ENCODE measurements at regions not wholly inside any gene's neighbourhood (a gene's known extent, or its start where the extent isn't known, plus 50 kb on each side); places are given as distances from the start of the nearest gene placed in this dataset.

- H3K36me3 ChIP-seq (ENCODE audit: control insufficient read depth in 4 of 4, insufficient read depth in 4 of 4, low read length in 4 of 4) = no peaks in the 10 kb centered on the region
- TF ChIP-seq, protein P1, sequence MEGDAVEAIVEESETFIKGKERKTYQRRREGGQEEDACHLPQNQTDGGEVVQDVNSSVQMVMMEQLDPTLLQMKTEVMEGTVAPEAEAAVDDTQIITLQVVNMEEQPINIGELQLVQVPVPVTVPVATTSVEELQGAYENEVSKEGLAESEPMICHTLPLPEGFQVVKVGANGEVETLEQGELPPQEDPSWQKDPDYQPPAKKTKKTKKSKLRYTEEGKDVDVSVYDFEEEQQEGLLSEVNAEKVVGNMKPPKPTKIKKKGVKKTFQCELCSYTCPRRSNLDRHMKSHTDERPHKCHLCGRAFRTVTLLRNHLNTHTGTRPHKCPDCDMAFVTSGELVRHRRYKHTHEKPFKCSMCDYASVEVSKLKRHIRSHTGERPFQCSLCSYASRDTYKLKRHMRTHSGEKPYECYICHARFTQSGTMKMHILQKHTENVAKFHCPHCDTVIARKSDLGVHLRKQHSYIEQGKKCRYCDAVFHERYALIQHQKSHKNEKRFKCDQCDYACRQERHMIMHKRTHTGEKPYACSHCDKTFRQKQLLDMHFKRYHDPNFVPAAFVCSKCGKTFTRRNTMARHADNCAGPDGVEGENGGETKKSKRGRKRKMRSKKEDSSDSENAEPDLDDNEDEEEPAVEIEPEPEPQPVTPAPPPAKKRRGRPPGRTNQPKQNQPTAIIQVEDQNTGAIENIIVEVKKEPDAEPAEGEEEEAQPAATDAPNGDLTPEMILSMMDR (IDR thresholded peaks at IDR 0.05; ENCODE audit: control extremely low read depth, extremely low read depth) = no peak
- no peak overlapping the region for H3K27ac ChIP-seq (ENCODE audit: low read depth in 1 of 2, low read length in 1 of 2)
- no peak overlapping the region for H3K4me3 ChIP-seq
- DNase-seq (no peak), ATAC-seq (ENCODE audit: insufficient read depth, low FRiP score) (no peak)
- 85 to 92% methylated on average over 3 of the region's 3 CpGs for WGBS, 2 donors
- no peaks in the 10 kb centered on the region for H3K27me3 ChIP-seq (ENCODE audit: control insufficient read depth in 3 of 3, insufficient read depth in 3 of 3, low read length in 2 of 3)
- H3K4me1 ChIP-seq (ENCODE audit: control insufficient read depth in 5 of 5, insufficient read depth in 5 of 5, low read length in 5 of 5) = peaks cover 0 to 9% (median 6%) of the 10 kb centered on the region in 5 donors
- H3K9me3 ChIP-seq (ENCODE audit: control insufficient read depth in 4 of 4, insufficient read depth in 3 of 4, low read length in 3 of 4) = peaks cover 0 to 3% (median 0%) of the 10 kb centered on the region in 4 donors
- no peak overlapping the region for H3K9ac ChIP-seq (ENCODE audit: insufficient read depth in 1 of 2, low read length in 2 of 2)
Observed at GRCh38 chr4:17091104-17091503, 192.7 kb upstream of the LDB2 start.

DNA sequence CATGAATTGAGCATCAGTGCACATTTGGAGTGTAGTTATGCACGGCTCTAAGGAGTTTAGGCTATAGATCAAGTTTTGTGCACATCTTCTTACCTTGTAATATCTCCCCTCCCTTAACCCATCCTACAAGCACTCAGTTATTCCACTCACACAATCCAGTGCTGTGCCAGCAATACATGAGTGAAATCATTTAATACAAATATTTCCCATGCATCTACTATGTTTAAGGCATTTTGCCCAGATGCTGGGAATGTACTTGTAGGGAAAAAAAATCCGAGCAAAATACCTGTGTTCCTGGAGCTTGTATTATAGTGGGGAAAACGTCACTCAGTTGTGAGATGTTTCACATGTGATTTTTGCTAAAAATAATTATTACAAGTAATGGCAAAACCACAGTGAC, 191.6 kb upstream of the LDB2 start:
- DNase-seq (no peak), ATAC-seq (ENCODE audit: insufficient read depth, low FRiP score) (no peak)
- Histone ChIP-seq H3K9ac (ENCODE audit: insufficient read depth in 1 of 2, low read length in 2 of 2) (no peak overlapping the region), H3K27me3 (ENCODE audit: control insufficient read depth in 3 of 3, insufficient read depth in 3 of 3, low read length in 2 of 3) (no peaks in the 10 kb centered on the region), H3K36me3 (ENCODE audit: control insufficient read depth in 4 of 4, insufficient read depth in 4 of 4, low read length in 4 of 4) (no peaks in the 10 kb centered on the region), H3K9me3 (ENCODE audit: control insufficient read depth in 4 of 4, insufficient read depth in 3 of 4, low read length in 3 of 4) (peaks cover 0 to 3% (median 0%) of the 10 kb centered on the region in 4 donors), H3K4me3 (no peak overlapping the region), H3K27ac (ENCODE audit: low read depth in 1 of 2, low read length in 1 of 2) (no peak overlapping the region), H3K4me1 (ENCODE audit: control insufficient read depth in 5 of 5, insufficient read depth in 5 of 5, low read length in 5 of 5) (peaks cover 0 to 9% (median 6%) of the 10 kb centered on the region in 5 donors)
- WGBS, 2 donors = 83 to 90% methylated on average over 3 of the region's 3 CpGs
- TF ChIP-seq, protein P1 (IDR thresholded peaks at IDR 0.05; ENCODE audit: control extremely low read depth, extremely low read depth) = no peak

- TF ChIP-seq, protein P1 (IDR thresholded peaks at IDR 0.05; ENCODE audit: control extremely low read depth, extremely low read depth) = no peak
- 94 to 97% methylated on average over 5 of the region's 5 CpGs for WGBS, 2 donors
- Histone ChIP-seq H3K4me3 (no peak overlapping the region), H3K36me3 (ENCODE audit: control insufficient read depth in 4 of 4, insufficient read depth in 4 of 4, low read length in 4 of 4) (no peaks in the 10 kb centered on the region), H3K9ac (ENCODE audit: insufficient read depth in 1 of 2, low read length in 2 of 2) (no peak overlapping the region), H3K9me3 (ENCODE audit: control insufficient read depth in 4 of 4, insufficient read depth in 3 of 4, low read length in 3 of 4) (peaks cover 0 to 3% (median 0%) of the 10 kb centered on the region in 4 donors), H3K4me1 (ENCODE audit: control insufficient read depth in 5 of 5, insufficient read depth in 5 of 5, low read length in 5 of 5) (no peaks in the 10 kb centered on the region), H3K27me3 (ENCODE audit: control insufficient read depth in 3 of 3, insufficient read depth in 3 of 3, low read length in 2 of 3) (peaks cover 0 to 3% (median 0%) of the 10 kb centered on the region in 3 donors), H3K27ac (ENCODE audit: low read depth in 1 of 2, low read length in 1 of 2) (no peak overlapping the region)
- DNase-seq (no peak), ATAC-seq (ENCODE audit: insufficient read depth, low FRiP score) (no peak)
Observed at GRCh38 chr4:17085416-17085815, 187.0 kb upstream of the LDB2 start.

GRCh38 chr4:17082186-17082585, 183.7 kb upstream of the LDB2 start:
- TF ChIP-seq, protein P1 (IDR thresholded peaks at IDR 0.05; ENCODE audit: control extremely low read depth, extremely low read depth) = no peak
- 93 to 94% methylated on average over 4 of the region's 4 CpGs for WGBS, 2 donors
- Histone ChIP-seq H3K9me3 (ENCODE audit: control insufficient read depth in 4 of 4, insufficient read depth in 3 of 4, low read length in 3 of 4) (no peaks in the 10 kb centered on the region), H3K27ac (ENCODE audit: low read depth in 1 of 2, low read length in 1 of 2) (no peak overlapping the region), H3K9ac (ENCODE audit: insufficient read depth in 1 of 2, low read length in 2 of 2) (no peak overlapping the region), H3K4me1 (ENCODE audit: control insufficient read depth in 5 of 5, insufficient read depth in 5 of 5, low read length in 5 of 5) (no peaks in the 10 kb centered on the region), H3K36me3 (ENCODE audit: control insufficient read depth in 4 of 4, insufficient read depth in 4 of 4, low read length in 4 of 4) (no peaks in the 10 kb centered on the region), H3K27me3 (ENCODE audit: control insufficient read depth in 3 of 3, insufficient read depth in 3 of 3, low read length in 2 of 3) (peaks cover 0 to 6% (median 0%) of the 10 kb centered on the region in 3 donors), H3K4me3 (no peak overlapping the region)
- DNase-seq (no peak), ATAC-seq (ENCODE audit: insufficient read depth, low FRiP score) (no peak)
